Ascending aorta (tissue), 2 donors: ENCODE measurements at regions not wholly inside any gene's neighbourhood (a gene's known extent, or its start where the extent isn't known, plus 50 kb on each side); places are given as distances from the start of the nearest gene placed in this dataset.

Experiments
- DNase-seq, 2 donors: peaks; one replicate each; pipeline ENCODE4 v3.0.0-alpha.2; 2019; ENCODE audit warnings: low spot score in 2 of 2
- H3K27ac ChIP-seq, 2 donors: fragments of 200-600 bp; sonication (generic); one replicate each; pipeline ENCODE4 v1.5.1; 2016 to 2017; ENCODE audit warnings: mild to moderate bottlenecking in 1 of 2
- H3K27me3 ChIP-seq: fragments of 200-600 bp; sonication (generic); one replicate; pipeline ENCODE4 v1.5.1; 2017
- H3K36me3 ChIP-seq, 2 donors: fragments of 200-600 bp; sonication (generic); one replicate each; pipeline ENCODE4 v1.5.1; 2016
- H3K4me1 ChIP-seq, 2 donors: fragments of 200-600 bp; sonication (generic); one replicate each; pipeline ENCODE4 v1.5.1; 2016 to 2017; ENCODE audit warnings: mild to moderate bottlenecking in 1 of 2
- H3K4me3 ChIP-seq, 2 donors: fragments of 200-600 bp; sonication (generic); one replicate each; pipeline ENCODE4 v1.5.1; 2016 to 2017; ENCODE audit warnings: mild to moderate bottlenecking in 1 of 2
- H3K9me3 ChIP-seq, 2 donors: fragments of 200-600 bp; sonication (generic); one replicate each; pipeline ENCODE4 v1.5.1; 2016
- CTCF ChIP-seq, 3 experiments: fragments of 200-600 bp in 2 of 3; fragments of 450-650 bp in 1 of 3; sonication (generic) in 2 of 3; IDR thresholded peaks; one replicate each; pipeline ENCODE4 v1.5.1; 2016 to 2019; ENCODE audit warnings: antibody characterized with exemption in 3 of 3, mild to moderate bottlenecking in 1 of 3, moderate library complexity in 1 of 3
- intact Hi-C: fragments of 100-400 bp; cut with DNase I; formaldehyde crosslinking; loops from one replicate; pipeline ENCODE4 v1.15.1; 2023

- no peaks in the 10 kb centered on the region for H3K36me3 ChIP-seq
- no peaks in the 10 kb centered on the region for H3K27me3 ChIP-seq
- no peaks in the 10 kb centered on the region for H3K4me1 ChIP-seq
- no peak for DNase-seq
- no peak for TF ChIP-seq CTCF (IDR thresholded peaks at IDR 0.05)
- no peak overlapping the region for H3K4me3 ChIP-seq
- H3K27ac ChIP-seq: no peak overlapping the region
- no peaks in the 10 kb centered on the region for H3K9me3 ChIP-seq
- intact Hi-C loops: no loop called here
Measured at GRCh38 chr1:221888218-221888617, 146.3 kb upstream of the DUSP10 start.

GRCh38 chr1:221887758-221888157 is 145.9 kb upstream of the DUSP10 start:
- Histone ChIP-seq H3K27me3 (no peaks in the 10 kb centered on the region), H3K27ac (no peak overlapping the region), H3K4me1 (no peaks in the 10 kb centered on the region), H3K4me3 (no peak overlapping the region), H3K36me3 (no peaks in the 10 kb centered on the region), H3K9me3 (no peaks in the 10 kb centered on the region)
- intact Hi-C loops: no loop called here
- TF ChIP-seq CTCF (IDR thresholded peaks at IDR 0.05): no peak
- no peak for DNase-seq

- DNase-seq: no peak
- H3K4me3 ChIP-seq: no peak overlapping the region
- no peaks in the 10 kb centered on the region for H3K27me3 ChIP-seq
- intact Hi-C loops: no loop called here
- H3K27ac ChIP-seq: no peak overlapping the region
- no peak for TF ChIP-seq CTCF (IDR thresholded peaks at IDR 0.05)
- no peaks in the 10 kb centered on the region for H3K36me3 ChIP-seq
- no peaks in the 10 kb centered on the region for H3K4me1 ChIP-seq
- no peaks in the 10 kb centered on the region for H3K9me3 ChIP-seq
Measured at GRCh38 chr1:221887415-221887746, 145.5 kb upstream of the DUSP10 start.

- no peaks in the 10 kb centered on the region for H3K4me1 ChIP-seq
- no peaks in the 10 kb centered on the region for H3K36me3 ChIP-seq
- DNase-seq: peak; percentile 16 to 74
- intact Hi-C loops: no loop called here
- TF ChIP-seq CTCF (IDR thresholded peaks at IDR 0.05): no peak
- H3K4me3 ChIP-seq: no peak overlapping the region
- H3K27me3 ChIP-seq: no peaks in the 10 kb centered on the region
- no peaks in the 10 kb centered on the region for H3K9me3 ChIP-seq
- H3K27ac ChIP-seq: no peak overlapping the region
Measured at GRCh38 chr1:221886743-221887414, 145.0 kb upstream of the DUSP10 start.

- no peaks in the 10 kb centered on the region for H3K9me3 ChIP-seq
- intact Hi-C loops: no loop called here
- no peaks in the 10 kb centered on the region for H3K4me1 ChIP-seq
- TF ChIP-seq CTCF (IDR thresholded peaks at IDR 0.05): no peak
- no peak for DNase-seq
- no peaks in the 10 kb centered on the region for H3K36me3 ChIP-seq
- H3K4me3 ChIP-seq: no peak overlapping the region
- no peak overlapping the region for H3K27ac ChIP-seq
- H3K27me3 ChIP-seq: no peaks in the 10 kb centered on the region
Measured at GRCh38 chr1:221886311-221886710, 144.4 kb upstream of the DUSP10 start.

GRCh38 chr1:221884821-221885220 is 142.9 kb upstream of the DUSP10 start:
- intact Hi-C loops: no loop called here
- Histone ChIP-seq H3K27me3 (no peaks in the 10 kb centered on the region), H3K36me3 (no peaks in the 10 kb centered on the region), H3K27ac (no peak overlapping the region), H3K9me3 (no peaks in the 10 kb centered on the region), H3K4me3 (no peak overlapping the region), H3K4me1 (no peaks in the 10 kb centered on the region)
- TF ChIP-seq CTCF (IDR thresholded peaks at IDR 0.05): no peak
- DNase-seq: no peak
